HEK293T (cell line): ENCODE measurements at regions not wholly inside any gene's neighbourhood (a gene's known extent, or its start where the extent isn't known, plus 50 kb on each side); places are given as distances from the start of the nearest gene placed in this dataset.
"Not testable (repeated sequence)": the region's sequence is repeated elsewhere in the genome, so short reads cannot be mapped to it uniquely, and the experiment has no call there.

Source experiments
- CTCF ChIA-PET: fragments of 350-600 bp; formaldehyde crosslinking; extraction: SDS; loops from one replicate; lab custom pipeline; 2021; ENCODE audit warnings: antibody characterized with exemption, inconsistent platforms; lab: Yijun Ruan, JAX
- POLR2A ChIA-PET: fragments of 350-600 bp; formaldehyde crosslinking; extraction: SDS; loops from one replicate; lab custom pipeline; 2020; ENCODE audit warnings: antibody characterized with exemption, inconsistent platforms; lab: Yijun Ruan, JAX
- DNase-seq: peaks from one replicate; pipeline ENCODE4 v3.0.0; 2012; ENCODE audit warnings: mixed read lengths; ENCODE audit errors: extremely low spot score
- ARNT ChIP-seq: fragments of 450-650 bp; IDR thresholded peaks from 2 replicates; pipeline ENCODE4 v1.6.1; 2017; ENCODE audit warnings: mild to moderate bottlenecking
- BHLHE40 ChIP-seq: fragments of 450-650 bp; IDR thresholded peaks from 2 replicates; pipeline ENCODE4 v1.6.1; 2016; ENCODE audit warnings: mild to moderate bottlenecking, moderate library complexity, borderline replicate concordance
- CTBP1 ChIP-seq: fragments of 450-650 bp; IDR thresholded peaks from 2 replicates; pipeline ENCODE4 v1.6.1; 2016; ENCODE audit warnings: borderline replicate concordance
- ELF4 ChIP-seq: fragments of 450-650 bp; IDR thresholded peaks from 2 replicates; pipeline ENCODE4 v1.6.1; 2017; ENCODE audit warnings: antibody characterized with exemption
- FOXA1 ChIP-seq: fragments of 450-650 bp; IDR thresholded peaks from 2 replicates; pipeline ENCODE4 v1.6.1; 2016; ENCODE audit warnings: mild to moderate bottlenecking
- FOXK2 ChIP-seq: fragments of 450-650 bp; IDR thresholded peaks from 2 replicates; pipeline ENCODE4 v1.6.1; 2016; ENCODE audit warnings: mild to moderate bottlenecking
- FOXM1 ChIP-seq: fragments of 450-650 bp; IDR thresholded peaks from 2 replicates; pipeline ENCODE4 v1.6.1; 2017; ENCODE audit warnings: mild to moderate bottlenecking, borderline replicate concordance
- HDGF ChIP-seq: fragments of 450-650 bp; IDR thresholded peaks from 2 replicates; pipeline ENCODE4 v1.6.1; 2017; ENCODE audit warnings: antibody characterized with exemption, borderline replicate concordance
- L3MBTL2 ChIP-seq: fragments of 450-650 bp; conservative IDR thresholded peaks from 2 replicates; pipeline ENCODE4 v1.6.1; 2016; ENCODE audit warnings: mild to moderate bottlenecking
- LEF1 ChIP-seq: fragments of 450-650 bp; IDR thresholded peaks from 2 replicates; pipeline ENCODE4 v1.6.1; 2017; ENCODE audit warnings: mild to moderate bottlenecking, borderline replicate concordance
- NFRKB ChIP-seq: fragments of 450-650 bp; IDR thresholded peaks from 2 replicates; pipeline ENCODE4 v1.6.1; 2016; ENCODE audit warnings: mild to moderate bottlenecking, moderate library complexity
- SP1 ChIP-seq: fragments of 450-650 bp; IDR thresholded peaks from 2 replicates; pipeline ENCODE4 v1.6.1; 2017
- SUZ12 ChIP-seq: fragments of 450-650 bp; IDR thresholded peaks from 2 replicates; pipeline ENCODE4 v1.6.1; 2016; ENCODE audit warnings: mild to moderate bottlenecking
- TARDBP ChIP-seq: fragments of 450-650 bp; IDR thresholded peaks from 2 replicates; pipeline ENCODE4 v1.6.1; 2016
- ZNF384 ChIP-seq: fragments of 450-650 bp; IDR thresholded peaks from 2 replicates; pipeline ENCODE4 v1.6.1; 2016
- TF ChIP-seq, protein P1 (sequence below): fragments of 450-650 bp; IDR thresholded peaks from 2 replicates; pipeline ENCODE4 v1.6.1; 2016

DNA sequence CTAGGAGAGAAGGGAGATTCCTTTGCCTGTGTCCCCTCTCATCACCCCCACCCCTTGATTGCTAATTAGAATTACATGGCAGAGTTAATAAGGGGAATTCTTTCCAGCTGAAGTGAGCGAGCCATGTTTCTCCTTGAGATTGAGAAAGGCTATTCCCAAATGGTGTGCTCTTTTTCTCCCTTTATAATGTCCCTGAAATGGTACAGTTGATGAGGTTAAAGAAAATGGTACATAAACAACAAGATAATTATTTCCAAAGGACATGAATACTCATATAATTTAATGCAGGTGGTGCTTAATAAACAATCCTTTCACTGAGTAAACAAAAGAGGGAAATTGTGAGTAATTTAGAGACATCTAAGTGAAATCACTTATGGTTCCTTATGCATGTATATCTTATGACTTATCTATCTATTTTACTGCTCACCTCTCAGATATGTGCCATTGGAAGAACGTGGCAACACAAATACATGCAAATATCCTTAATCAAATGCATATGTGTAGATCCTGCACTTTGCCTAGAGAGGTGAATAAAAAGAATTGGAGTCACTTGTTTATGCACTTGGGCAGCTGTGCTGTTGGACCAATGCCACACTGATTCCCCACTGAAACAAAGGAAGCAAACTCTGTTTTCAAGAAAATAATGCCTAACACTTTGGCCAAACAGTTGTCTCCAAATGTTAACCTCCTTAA, 106.6 kb upstream of the WDR44 start:
- TF ChIP-seq, protein P1, sequence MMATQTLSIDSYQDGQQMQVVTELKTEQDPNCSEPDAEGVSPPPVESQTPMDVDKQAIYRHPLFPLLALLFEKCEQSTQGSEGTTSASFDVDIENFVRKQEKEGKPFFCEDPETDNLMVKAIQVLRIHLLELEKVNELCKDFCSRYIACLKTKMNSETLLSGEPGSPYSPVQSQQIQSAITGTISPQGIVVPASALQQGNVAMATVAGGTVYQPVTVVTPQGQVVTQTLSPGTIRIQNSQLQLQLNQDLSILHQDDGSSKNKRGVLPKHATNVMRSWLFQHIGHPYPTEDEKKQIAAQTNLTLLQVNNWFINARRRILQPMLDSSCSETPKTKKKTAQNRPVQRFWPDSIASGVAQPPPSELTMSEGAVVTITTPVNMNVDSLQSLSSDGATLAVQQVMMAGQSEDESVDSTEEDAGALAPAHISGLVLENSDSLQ = no peak
- DNase-seq = no peak
- ChIA-PET CTCF (no interaction called here), POLR2A (no interaction called here)

DNA sequence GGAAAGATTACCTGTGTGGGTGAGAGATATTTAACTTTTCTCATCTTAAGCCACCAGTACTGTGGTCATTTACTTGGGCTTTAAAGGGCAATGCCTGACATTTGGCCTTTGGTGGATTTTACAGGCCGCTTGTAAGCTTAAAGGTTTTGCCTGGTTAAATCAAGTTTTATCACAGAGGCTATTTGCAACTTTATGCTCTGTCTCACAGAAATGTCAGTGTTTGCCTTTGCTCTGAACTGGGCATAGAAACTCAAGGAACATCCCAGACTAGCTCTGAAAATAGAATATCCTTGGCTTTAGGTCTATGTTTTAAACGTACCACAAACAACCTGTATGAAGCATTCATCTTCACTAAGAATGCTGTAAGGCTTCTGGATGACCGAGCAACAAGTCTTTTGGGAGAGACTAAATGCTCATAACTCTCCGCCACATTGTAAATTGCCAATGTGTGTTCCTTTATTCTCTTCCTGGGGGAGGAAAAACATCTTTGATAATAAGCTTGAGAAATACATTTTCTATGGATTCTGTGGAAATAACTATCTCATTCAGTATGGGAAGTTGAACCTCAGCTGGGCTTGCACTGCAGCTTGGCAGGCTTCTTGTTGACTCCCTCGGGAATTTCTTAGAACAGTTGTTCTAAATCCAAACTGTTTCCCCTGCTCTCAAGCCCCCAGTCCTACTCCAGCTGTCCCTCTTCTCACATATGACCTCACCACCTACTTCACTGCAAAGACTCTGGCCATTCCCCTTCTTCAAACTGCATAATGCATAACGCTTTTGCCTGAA, 105.8 kb upstream of the WDR44 start:
- ChIA-PET POLR2A (no interaction called here), CTCF (no interaction called here)
- TF ChIP-seq NFRKB = no peak
- TF ChIP-seq HDGF = no peak
- no peak for TF ChIP-seq FOXK2
- no peak for TF ChIP-seq FOXA1
- TF ChIP-seq LEF1 = no peak

DNA sequence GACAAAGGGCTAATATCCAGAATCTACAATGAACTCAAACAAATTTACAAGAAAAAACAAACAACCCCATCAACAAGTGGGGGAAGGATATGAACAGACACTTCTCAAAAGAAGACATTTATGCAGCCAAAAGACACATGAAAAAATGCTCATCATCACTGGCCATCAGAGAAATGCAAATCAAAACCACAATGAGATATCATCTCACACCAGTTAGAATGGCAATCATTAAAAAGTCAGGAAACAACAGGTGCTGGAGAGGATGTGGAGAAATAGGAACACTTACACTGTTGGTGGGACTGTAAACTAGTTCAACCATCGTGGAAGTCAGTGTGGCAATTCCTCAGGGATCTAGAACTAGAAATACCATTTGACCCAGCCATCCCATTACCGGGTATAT, 98.9 kb upstream of the WDR44 start:
- POLR2A ChIA-PET, CTCF ChIA-PET, DNase-seq: not testable (repeated sequence)

More for the DNA sequence above, 105.8 kb upstream of the WDR44 start:
- no peak for DNase-seq

DNA sequence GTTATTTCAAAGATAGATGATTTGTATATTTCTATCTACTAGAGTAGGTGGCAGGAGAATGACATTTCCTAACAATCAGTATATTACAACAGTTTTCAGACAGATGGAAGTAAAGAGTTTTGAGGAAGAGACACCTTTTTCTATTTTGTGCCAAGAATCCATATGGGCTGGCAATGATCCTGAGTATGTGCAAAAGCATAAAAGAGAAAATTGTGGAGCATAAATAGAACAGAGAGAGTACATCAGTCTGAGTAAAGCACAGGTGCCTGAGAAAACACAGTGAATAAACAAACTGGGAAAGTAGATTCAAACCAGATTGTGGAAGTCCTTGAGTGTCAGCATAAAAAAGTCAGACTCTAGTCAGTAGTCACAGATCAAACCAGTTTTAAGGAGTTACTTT, 96.8 kb upstream of the WDR44 start:
- ChIA-PET CTCF (no interaction called here), POLR2A (no interaction called here)
- DNase-seq = no peak
- no peak for TF ChIP-seq BHLHE40
- TF ChIP-seq SUZ12 = no peak
- no peak for TF ChIP-seq TARDBP
- no peak for TF ChIP-seq ARNT
- no peak for TF ChIP-seq FOXK2
- no peak for TF ChIP-seq ZNF384
- TF ChIP-seq NFRKB = no peak
- TF ChIP-seq, protein P1 = no peak
- no peak for TF ChIP-seq CTBP1
- no peak for TF ChIP-seq L3MBTL2
- TF ChIP-seq LEF1 = no peak
- no peak for TF ChIP-seq FOXM1
- no peak for TF ChIP-seq SP1
- no peak for TF ChIP-seq HDGF
- no peak for TF ChIP-seq FOXA1
- TF ChIP-seq ELF4 = no peak

DNA sequence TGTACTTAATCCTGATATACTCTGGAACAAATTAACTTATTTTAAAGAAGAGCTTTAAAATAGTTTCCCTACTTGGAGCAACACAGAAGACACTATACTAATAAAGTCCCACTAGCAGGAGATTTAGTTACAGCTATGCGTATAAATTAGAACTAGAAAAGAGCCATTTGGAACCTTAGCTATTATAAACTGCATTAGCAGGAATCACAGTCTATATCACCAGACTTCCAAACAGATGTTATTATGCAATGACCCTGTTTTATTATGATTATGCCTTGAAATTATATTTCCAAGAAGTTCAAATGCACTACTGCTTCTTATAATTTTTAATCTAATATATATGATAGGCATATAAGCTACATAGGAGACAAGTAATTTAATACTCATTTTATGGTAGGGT, 95.5 kb upstream of the WDR44 start:
- ChIA-PET POLR2A (no interaction called here), CTCF (no interaction called here)
- TF ChIP-seq L3MBTL2 (no peak), LEF1 (no peak), FOXM1 (no peak), SUZ12 (no peak), ARNT (no peak), BHLHE40 (no peak), FOXA1 (no peak), HDGF (no peak), TARDBP (no peak), ZNF384 (no peak), FOXK2 (no peak), ELF4 (no peak), CTBP1 (no peak)
- TF ChIP-seq, protein P1 = no peak
- DNase-seq = no peak

DNA sequence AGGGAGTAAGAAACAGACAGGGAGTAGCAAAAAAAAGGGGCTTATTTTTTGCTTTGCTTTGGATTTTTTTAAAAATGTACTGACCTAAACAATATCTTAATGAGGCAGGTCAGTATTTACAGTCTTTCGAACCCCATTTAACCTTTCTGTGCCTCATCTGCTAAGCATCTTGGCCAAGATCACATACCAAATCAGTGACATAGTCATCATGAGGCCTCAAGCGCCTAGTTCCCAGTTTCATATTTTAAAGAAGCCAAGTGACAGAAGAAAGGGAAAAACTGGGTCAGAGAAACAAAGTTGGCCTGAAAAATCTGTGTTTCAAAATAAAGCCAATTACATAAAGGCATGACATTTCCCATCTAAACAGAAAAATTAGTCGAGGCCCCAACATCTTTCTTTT, 94.6 kb upstream of the WDR44 start:
- no peak for TF ChIP-seq SP1
- no peak for DNase-seq
- CTCF ChIA-PET = no interaction called here
- POLR2A ChIA-PET = no interaction called here

DNA sequence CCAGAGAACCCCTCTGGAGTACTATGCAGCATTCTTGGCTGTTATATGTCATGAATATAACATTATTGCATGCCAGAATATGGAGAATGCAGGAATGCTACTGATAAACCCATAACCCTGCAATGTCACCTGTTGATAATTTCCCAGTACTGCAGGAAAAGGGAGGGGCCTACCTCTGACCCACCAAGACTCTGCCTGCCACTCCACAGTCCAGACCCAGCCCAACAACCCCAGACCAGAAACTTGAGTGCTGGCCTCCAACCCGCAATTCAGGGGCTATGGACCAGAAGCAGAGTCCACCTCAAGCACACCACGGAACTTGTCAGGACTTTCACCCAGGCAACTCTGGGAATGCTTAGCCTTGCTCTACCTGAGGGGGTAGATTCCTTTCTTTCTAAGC, 92.9 kb upstream of the WDR44 start:
- DNase-seq = no peak
- ChIA-PET POLR2A (no interaction called here), CTCF (no interaction called here)
- TF ChIP-seq CTBP1 = no peak
- TF ChIP-seq HDGF = no peak
